GM13976 (cell line): ENCODE measurements at regions not wholly inside any gene's neighbourhood (a gene's known extent, or its start where the extent isn't known, plus 50 kb on each side); places are given as distances from the start of the nearest gene placed in this dataset.

ENCODE experiments used
- DNase-seq: peaks from one replicate; pipeline ENCODE4 v3.0.0; 2012; ENCODE audit warnings: low spot score
- CTCF ChIP-seq: IDR thresholded peaks from 2 replicates; pipeline ENCODE4 v1.5.1; 2012; ENCODE audit warnings: borderline replicate concordance, mild to moderate bottlenecking; ENCODE audit not compliant: insufficient read depth; ENCODE audit errors: extremely low read depth, missing control alignments, control extremely low read depth
- in situ Hi-C: fragments of 300-500 bp; cut with MboI; formaldehyde crosslinking; loops from one replicate; pipeline ENCODE4 v1.12.0; 2022; ENCODE audit warnings: low sequenced_read_pairs, mixed read lengths, inconsistent platforms; ENCODE audit not compliant: unreplicated experiment

- DNase-seq = no peak
- no peak for TF ChIP-seq CTCF
- in situ Hi-C loops = no loop called here
These were observed 758.7 kb downstream of the SLITRK5 start for GRCh38 chr13:88429862-88430261.

GRCh38 chr13:88434953-88435352, 763.8 kb downstream of the SLITRK5 start:
- in situ Hi-C loops = no loop called here
- no peak for DNase-seq
- no peak for TF ChIP-seq CTCF

GRCh38 chr13:88436974-88437373, 765.8 kb downstream of the SLITRK5 start:
- no peak for DNase-seq
- in situ Hi-C loops = no loop called here
- TF ChIP-seq CTCF = no peak

GRCh38 chr13:88450515-88450914, 779.3 kb downstream of the SLITRK5 start:
- no peak for TF ChIP-seq CTCF
- in situ Hi-C loops = no loop called here
- no peak for DNase-seq

GRCh38 chr13:88456151-88456550, 785.0 kb downstream of the SLITRK5 start:
- DNase-seq = no peak
- TF ChIP-seq CTCF = no peak
- in situ Hi-C loops = no loop called here

- DNase-seq = no peak
- in situ Hi-C loops = no loop called here
- TF ChIP-seq CTCF = no peak
These were observed 788.2 kb downstream of the SLITRK5 start for GRCh38 chr13:88459331-88459730.
